Nephron (organoid): ENCODE measurements at regions not wholly inside any gene's neighbourhood (a gene's known extent, or its start where the extent isn't known, plus 50 kb on each side); places are given as distances from the start of the nearest gene placed in this dataset.

ENCODE experiments used
- H3K27ac Mint-ChIP-seq, 3 experiments: 2 replicates each; pipeline ENCODE4 v1.8.0; 2020; ENCODE audit warnings: mixed read lengths in 3 of 3, mild to moderate bottlenecking in 2 of 3, moderate library complexity in 1 of 3
- H3K27me3 Mint-ChIP-seq: 2 replicates; pipeline ENCODE4 v1.8.0; 2021; ENCODE audit warnings: low read depth, mild to moderate bottlenecking, moderate library complexity, mixed read lengths
- H3K36me3 Mint-ChIP-seq: 2 replicates; pipeline ENCODE4 v1.8.0; 2020; ENCODE audit warnings: low read depth, mixed read lengths
- H3K4me1 Mint-ChIP-seq: 2 replicates; pipeline ENCODE4 v1.8.0; 2020; ENCODE audit warnings: mixed read lengths
- H3K4me3 Mint-ChIP-seq, 3 experiments: 2 replicates each; pipeline ENCODE4 v1.8.0; 2020; ENCODE audit warnings: mild to moderate bottlenecking in 3 of 3, mixed read lengths in 3 of 3, moderate library complexity in 2 of 3
- H3K9me3 Mint-ChIP-seq: 2 replicates; pipeline ENCODE4 v1.8.0; 2020; ENCODE audit warnings: mixed read lengths
- TF ChIP-seq, protein P1 (sequence below), 3 experiments: fragments of 200-600 bp; sonication (generic); IDR thresholded peaks; one replicate each; pipeline ENCODE4 v1.5.0; 2021; ENCODE audit warnings: antibody characterized with exemption in 3 of 3; ENCODE audit not compliant: unreplicated experiment in 3 of 3

- Mint-ChIP-seq H3K4me1 (peaks cover 25% of the 10 kb centered on the region), H3K27ac (peak overlapping the region in 1 of 3 experiments; percentile 41), H3K36me3 (no peaks in the 10 kb centered on the region), H3K27me3 (peaks cover 4% of the 10 kb centered on the region), H3K9me3 (no peaks in the 10 kb centered on the region), H3K4me3 (no peak overlapping the region)
- TF ChIP-seq, protein P1, sequence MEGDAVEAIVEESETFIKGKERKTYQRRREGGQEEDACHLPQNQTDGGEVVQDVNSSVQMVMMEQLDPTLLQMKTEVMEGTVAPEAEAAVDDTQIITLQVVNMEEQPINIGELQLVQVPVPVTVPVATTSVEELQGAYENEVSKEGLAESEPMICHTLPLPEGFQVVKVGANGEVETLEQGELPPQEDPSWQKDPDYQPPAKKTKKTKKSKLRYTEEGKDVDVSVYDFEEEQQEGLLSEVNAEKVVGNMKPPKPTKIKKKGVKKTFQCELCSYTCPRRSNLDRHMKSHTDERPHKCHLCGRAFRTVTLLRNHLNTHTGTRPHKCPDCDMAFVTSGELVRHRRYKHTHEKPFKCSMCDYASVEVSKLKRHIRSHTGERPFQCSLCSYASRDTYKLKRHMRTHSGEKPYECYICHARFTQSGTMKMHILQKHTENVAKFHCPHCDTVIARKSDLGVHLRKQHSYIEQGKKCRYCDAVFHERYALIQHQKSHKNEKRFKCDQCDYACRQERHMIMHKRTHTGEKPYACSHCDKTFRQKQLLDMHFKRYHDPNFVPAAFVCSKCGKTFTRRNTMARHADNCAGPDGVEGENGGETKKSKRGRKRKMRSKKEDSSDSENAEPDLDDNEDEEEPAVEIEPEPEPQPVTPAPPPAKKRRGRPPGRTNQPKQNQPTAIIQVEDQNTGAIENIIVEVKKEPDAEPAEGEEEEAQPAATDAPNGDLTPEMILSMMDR (IDR thresholded peaks at IDR 0.05; ENCODE audit: unreplicated experiment in 3 of 3): no peak
Observed at GRCh38 chr21:39108291-39109162, 74.7 kb downstream of the PSMG1 start.

- no peaks in the 10 kb centered on the region for H3K36me3 Mint-ChIP-seq
- H3K9me3 Mint-ChIP-seq: no peaks in the 10 kb centered on the region
- H3K4me1 Mint-ChIP-seq: peaks cover 23% of the 10 kb centered on the region
- H3K27ac Mint-ChIP-seq: no peak overlapping the region
- TF ChIP-seq, protein P1 (IDR thresholded peaks at IDR 0.05; ENCODE audit: unreplicated experiment in 3 of 3): no peak
- no peak overlapping the region for H3K4me3 Mint-ChIP-seq
- peaks cover 4% of the 10 kb centered on the region for H3K27me3 Mint-ChIP-seq
Observed at GRCh38 chr21:39107739-39108138, 75.5 kb downstream of the PSMG1 start.

- peaks cover 4% of the 10 kb centered on the region for H3K27me3 Mint-ChIP-seq
- peaks cover 19% of the 10 kb centered on the region for H3K4me1 Mint-ChIP-seq
- no peaks in the 10 kb centered on the region for H3K36me3 Mint-ChIP-seq
- no peak overlapping the region for H3K4me3 Mint-ChIP-seq
- no peaks in the 10 kb centered on the region for H3K9me3 Mint-ChIP-seq
- peak overlapping the region in 1 of 3 experiments; percentile 26 for H3K27ac Mint-ChIP-seq
- TF ChIP-seq, protein P1 (IDR thresholded peaks at IDR 0.05; ENCODE audit: unreplicated experiment in 3 of 3): no peak
Observed at GRCh38 chr21:39106881-39107462, 76.3 kb downstream of the PSMG1 start.

- Mint-ChIP-seq H3K4me3 (no peak overlapping the region), H3K27ac (peak overlapping the region in 2 of 3 experiments; percentile 12 to 31), H3K27me3 (peaks cover 4% of the 10 kb centered on the region), H3K9me3 (peaks cover 4% of the 10 kb centered on the region), H3K4me1 (peaks cover 16% of the 10 kb centered on the region), H3K36me3 (peaks cover under 1% of the 10 kb centered on the region)
- TF ChIP-seq, protein P1 (IDR thresholded peaks at IDR 0.05; ENCODE audit: unreplicated experiment in 3 of 3): no peak
Observed at GRCh38 chr21:39105836-39106235, 77.4 kb downstream of the PSMG1 start.

DNA sequence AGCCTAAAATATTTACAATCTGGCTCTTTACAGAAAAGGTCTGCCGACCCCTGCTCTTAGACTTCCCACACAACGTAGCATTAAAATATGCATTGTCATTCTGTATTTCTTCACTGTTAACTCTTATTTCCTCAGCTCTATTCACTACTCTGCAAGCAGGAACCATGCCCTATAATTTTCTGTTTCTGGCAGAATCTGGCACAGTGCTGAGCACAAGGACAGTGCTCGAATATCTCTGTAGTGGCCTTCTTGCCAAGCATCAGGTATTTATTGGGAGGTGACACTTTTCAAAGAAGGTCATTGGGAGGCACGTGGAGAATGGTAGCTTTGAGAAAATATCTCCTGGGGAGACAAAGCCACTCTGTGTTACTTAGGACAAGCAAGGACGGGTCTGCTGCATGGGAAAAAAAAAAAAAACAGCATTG, 77.9 kb downstream of the PSMG1 start:
- H3K27ac Mint-ChIP-seq: peak overlapping the region; percentile 4 to 46 (median 12)
- no peak overlapping the region for H3K4me3 Mint-ChIP-seq
- H3K4me1 Mint-ChIP-seq: peaks cover 16% of the 10 kb centered on the region
- TF ChIP-seq, protein P1 (IDR thresholded peaks at IDR 0.05; ENCODE audit: unreplicated experiment in 3 of 3): no peak
- H3K9me3 Mint-ChIP-seq: peaks cover 4% of the 10 kb centered on the region
- H3K27me3 Mint-ChIP-seq: peaks cover 1% of the 10 kb centered on the region
- peaks cover 4% of the 10 kb centered on the region for H3K36me3 Mint-ChIP-seq
